B cell (primary cell): ENCODE measurements at regions not wholly inside any gene's neighbourhood (a gene's known extent, or its start where the extent isn't known, plus 50 kb on each side); places are given as distances from the start of the nearest gene placed in this dataset.

Experiments
- ATAC-seq: fragments of 200-7000 bp; cut with Tn5 transposase; one replicate; pipeline ENCODE4 v1.10.0; 2021; ENCODE audit warnings: low read depth, mild to moderate bottlenecking, moderate number of reproducible peaks, moderate library complexity
- CTCF ChIA-PET: fragments of 350-600 bp; sonication (Branson Sonifier 250); formaldehyde crosslinking; loops from one replicate; lab custom pipeline; 2021; ENCODE audit warnings: antibody characterized with exemption, inconsistent platforms; lab: Charles Lee
- POLR2A ChIA-PET: fragments of 350-600 bp; sonication (Branson Sonifier 250); formaldehyde crosslinking; loops from one replicate; lab custom pipeline; 2021; ENCODE audit warnings: antibody characterized with exemption; lab: Charles Lee
- DNase-seq: peaks from one replicate; pipeline ENCODE4 v3.0.0; 2013
- H2AFZ ChIP-seq: 2 replicates; pipeline ENCODE4 v1.6.1; 2012; ENCODE audit warnings: mild to moderate bottlenecking, low read depth, low read length; ENCODE audit not compliant: insufficient read depth, poor library complexity, severe bottlenecking
- H3K27ac ChIP-seq, 2 donors: 1 replicate in 1 of 2; 2 replicates in 1 of 2; pipeline ENCODE4 v1.5.1; 2012 to 2013; ENCODE audit warnings: low read length in 2 of 2, mild to moderate bottlenecking in 2 of 2, moderate library complexity in 1 of 2
- H3K27me3 ChIP-seq, 4 experiments: fragments of 200-600 bp in 1 of 4; sonication (generic) in 1 of 4; replicated peaks in 1 of 4; 1 replicate in 2 of 4; 2 replicates in 2 of 4; pipeline versions ENCODE4 v1.6.1 to v1.7.0; 2013 to 2016; ENCODE audit warnings: low read length in 3 of 4, mild to moderate bottlenecking in 2 of 4, mixed read lengths in 1 of 4, moderate library complexity in 1 of 4; ENCODE audit not compliant: insufficient read depth in 4 of 4, control insufficient read depth in 3 of 4; ENCODE audit errors: control extremely low read depth in 1 of 4
- H3K36me3 ChIP-seq, 2 experiments: replicated peaks in 1 of 2; 1 replicate in 1 of 2; 2 replicates in 1 of 2; pipeline versions ENCODE4 v1.6.1 to v1.7.1; 2013; ENCODE audit warnings: low read length in 1 of 2; ENCODE audit not compliant: insufficient read depth in 2 of 2, control insufficient read depth in 1 of 2; ENCODE audit errors: control extremely low read depth in 1 of 2, extremely low read depth in 1 of 2
- H3K4me1 ChIP-seq, 2 donors: fragments of 200-600 bp in 1 of 2; sonication (generic) in 1 of 2; 1 replicate in 1 of 2; 2 replicates in 1 of 2; pipeline versions ENCODE4 v1.5.1 to v1.6.1; 2013 to 2017; ENCODE audit warnings: low read length in 2 of 2; ENCODE audit not compliant: control insufficient read depth in 2 of 2, insufficient read depth in 2 of 2
- H3K4me2 ChIP-seq: replicated peaks from 2 replicates; pipeline ENCODE3; 2012; ENCODE audit warnings: mild to moderate bottlenecking, low read depth, low read length; ENCODE audit not compliant: poor library complexity, severe bottlenecking
- H3K4me3 ChIP-seq, 5 experiments: fragments of 200-600 bp in 1 of 5; sonication (generic) in 1 of 5; 1 replicate in 3 of 5; 2 replicates in 2 of 5; pipeline versions ENCODE4 v1.5.1 to v1.7.0; 2011 to 2016; ENCODE audit warnings: low read length in 4 of 5, mild to moderate bottlenecking in 4 of 5, low read depth in 2 of 5, control low read depth in 1 of 5, moderate library complexity in 1 of 5; ENCODE audit not compliant: insufficient read depth in 1 of 5; ENCODE audit errors: control extremely low read depth in 1 of 5, extremely low read depth in 1 of 5
- H3K79me2 ChIP-seq: fragments of 200-600 bp; sonication (generic); one replicate; pipeline ENCODE4 v1.6.0; 2016; ENCODE audit warnings: low read length; ENCODE audit not compliant: control insufficient read depth, insufficient read depth
- H3K9ac ChIP-seq: fragments of 200-600 bp; sonication (generic); 2 replicates; pipeline ENCODE4 v1.6.1; 2017; ENCODE audit warnings: mild to moderate bottlenecking, low read length, moderate library complexity
- H3K9me3 ChIP-seq, 3 donors: one replicate each; pipeline versions ENCODE4 v1.6.1 to v1.7.1; 2013; ENCODE audit warnings: low read length in 2 of 3; ENCODE audit not compliant: control insufficient read depth in 2 of 3, insufficient read depth in 1 of 3; ENCODE audit errors: control extremely low read depth in 1 of 3
- H4K20me1 ChIP-seq: 2 replicates; pipeline ENCODE4 v1.6.0; 2012; ENCODE audit warnings: mild to moderate bottlenecking, low read length; ENCODE audit not compliant: insufficient read depth, control insufficient read depth, poor library complexity, severe bottlenecking
- H3K27ac Mint-ChIP-seq: one replicate; pipeline ENCODE4 v1.8.0; 2021; ENCODE audit warnings: mixed read lengths
- H3K27me3 Mint-ChIP-seq: one replicate; pipeline ENCODE4 v1.8.0; 2021; ENCODE audit warnings: mixed read lengths
- H3K4me1 Mint-ChIP-seq: one replicate; pipeline ENCODE4 v1.8.0; 2021; ENCODE audit warnings: mixed read lengths
- H3K4me3 Mint-ChIP-seq: one replicate; pipeline ENCODE4 v1.8.0; 2021; ENCODE audit warnings: mixed read lengths
- H3K9me3 Mint-ChIP-seq: one replicate; pipeline ENCODE4 v1.8.0; 2022; ENCODE audit warnings: mixed read lengths; ENCODE audit not compliant: insufficient read depth
- EZH2 ChIP-seq: IDR thresholded peaks from 2 replicates; pipeline ENCODE4 v1.6.1; 2012; ENCODE audit warnings: borderline replicate concordance, low read depth, mild to moderate bottlenecking, moderate library complexity, low read length; ENCODE audit not compliant: insufficient read depth, poor library complexity, severe bottlenecking
- WGBS: methylation state at CpG from one replicate; pipeline ENCODE4 v1.1.5; 2013; ENCODE audit warnings: missing lambda C conversion rate; ENCODE audit not compliant: insufficient coverage; 5-methylcytosine and 5-hydroxymethylcytosine counted together
- intact Hi-C: fragments of 100-400 bp; cut with micrococcal nuclease; formaldehyde crosslinking; loops from one replicate; pipeline ENCODE4 v1.10.0; 2022
- TF ChIP-seq, protein P1 (sequence below): fragments of 200-600 bp; IDR thresholded peaks from one replicate; pipeline ENCODE4 v1.8.0; 2022; ENCODE audit warnings: antibody characterized with exemption, mild to moderate bottlenecking

DNA sequence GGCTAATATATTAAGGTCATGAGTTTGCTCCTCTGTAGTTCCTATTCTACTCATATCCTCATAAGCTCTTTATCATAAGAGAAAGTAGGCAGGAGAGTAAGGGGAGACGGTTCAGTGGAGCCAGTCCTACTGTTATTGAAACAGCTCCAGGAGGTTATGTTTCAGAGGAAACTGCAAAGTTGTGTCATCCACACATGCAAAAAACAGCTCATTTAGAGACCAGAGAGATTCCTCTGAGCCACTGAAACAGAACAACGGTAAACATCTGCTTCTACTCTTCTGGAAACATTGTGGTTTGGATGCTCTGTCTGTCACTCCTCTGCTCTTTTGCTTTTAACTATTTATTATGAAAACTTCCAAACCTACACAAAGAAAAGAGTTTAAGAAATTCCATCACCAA, 66.3 kb upstream of the PPP2R5A start:
- peaks cover 10% of the 10 kb centered on the region for H3K4me1 Mint-ChIP-seq
- Histone ChIP-seq H3K4me2 (no peak overlapping the region), H3K27ac (no peak overlapping the region), H3K36me3 (no peaks in the 10 kb centered on the region), H3K9me3 (no peaks in the 10 kb centered on the region), H2AFZ (peak overlapping the region; percentile 12), H3K27me3 (no peaks in the 10 kb centered on the region), H3K79me2 (no peaks in the 10 kb centered on the region), H3K4me3 (no peak overlapping the region), H4K20me1 (no peaks in the 10 kb centered on the region), H3K9ac (no peak overlapping the region), H3K4me1 (peaks cover 0 to 7% of the 10 kb centered on the region in 2 donors)
- CTCF ChIA-PET = no interaction called here
- intact Hi-C loops = no loop called here
- DNase-seq = peak; percentile 8
- H3K27ac Mint-ChIP-seq = no peak overlapping the region
- WGBS = no CpG with 5 or more reads among the region's 2 CpGs
- H3K27me3 Mint-ChIP-seq = no peaks in the 10 kb centered on the region
- ATAC-seq = no peak
- TF ChIP-seq EZH2 = no peak
- TF ChIP-seq, protein P1, sequence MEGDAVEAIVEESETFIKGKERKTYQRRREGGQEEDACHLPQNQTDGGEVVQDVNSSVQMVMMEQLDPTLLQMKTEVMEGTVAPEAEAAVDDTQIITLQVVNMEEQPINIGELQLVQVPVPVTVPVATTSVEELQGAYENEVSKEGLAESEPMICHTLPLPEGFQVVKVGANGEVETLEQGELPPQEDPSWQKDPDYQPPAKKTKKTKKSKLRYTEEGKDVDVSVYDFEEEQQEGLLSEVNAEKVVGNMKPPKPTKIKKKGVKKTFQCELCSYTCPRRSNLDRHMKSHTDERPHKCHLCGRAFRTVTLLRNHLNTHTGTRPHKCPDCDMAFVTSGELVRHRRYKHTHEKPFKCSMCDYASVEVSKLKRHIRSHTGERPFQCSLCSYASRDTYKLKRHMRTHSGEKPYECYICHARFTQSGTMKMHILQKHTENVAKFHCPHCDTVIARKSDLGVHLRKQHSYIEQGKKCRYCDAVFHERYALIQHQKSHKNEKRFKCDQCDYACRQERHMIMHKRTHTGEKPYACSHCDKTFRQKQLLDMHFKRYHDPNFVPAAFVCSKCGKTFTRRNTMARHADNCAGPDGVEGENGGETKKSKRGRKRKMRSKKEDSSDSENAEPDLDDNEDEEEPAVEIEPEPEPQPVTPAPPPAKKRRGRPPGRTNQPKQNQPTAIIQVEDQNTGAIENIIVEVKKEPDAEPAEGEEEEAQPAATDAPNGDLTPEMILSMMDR = no peak
- H3K4me3 Mint-ChIP-seq = no peak overlapping the region
- POLR2A ChIA-PET = no interaction called here
- no peaks in the 10 kb centered on the region for H3K9me3 Mint-ChIP-seq

GRCh38 chr1:212219679-212220463, 65.3 kb upstream of the PPP2R5A start:
- Histone ChIP-seq H3K79me2 (no peaks in the 10 kb centered on the region), H3K27ac (no peak overlapping the region), H3K9ac (no peak overlapping the region), H3K36me3 (no peaks in the 10 kb centered on the region), H3K27me3 (no peaks in the 10 kb centered on the region), H2AFZ (no peak overlapping the region), H3K9me3 (no peaks in the 10 kb centered on the region), H3K4me1 (peaks cover 0 to 7% of the 10 kb centered on the region in 2 donors), H3K4me2 (no peak overlapping the region), H3K4me3 (no peak overlapping the region), H4K20me1 (no peaks in the 10 kb centered on the region)
- Mint-ChIP-seq H3K4me3 (no peak overlapping the region), H3K27me3 (no peaks in the 10 kb centered on the region), H3K27ac (no peak overlapping the region), H3K4me1 (peaks cover 11% of the 10 kb centered on the region), H3K9me3 (no peaks in the 10 kb centered on the region)
- intact Hi-C loops = no loop called here
- TF ChIP-seq, protein P1 = no peak
- no peak for TF ChIP-seq EZH2
- ATAC-seq (no peak), DNase-seq (no peak)
- ChIA-PET CTCF (no interaction called here), POLR2A (no interaction called here)
- 100% methylated on average over 4 of the region's 8 CpGs for WGBS
